Naive B cell (primary cell): ENCODE measurements at regions not wholly inside any gene's neighbourhood (a gene's known extent, or its start where the extent isn't known, plus 50 kb on each side); places are given as distances from the start of the nearest gene placed in this dataset.
A peak's percentile ranks its signal among the peaks of the same experiment; 100 is the strongest.

Experiments used
- ATAC-seq, 2 donors: fragments of 150-1000 bp; cut with Tn5 transposase; 2 replicates each; pipeline ENCODE4 v1.10.0; 2021; ENCODE audit warnings: low read depth in 2 of 2, mild to moderate bottlenecking in 2 of 2, moderate library complexity in 2 of 2
- DNase-seq: peaks from one replicate; pipeline ENCODE4 v3.0.0; 2022
- H3K27ac Mint-ChIP-seq, 6 donors: one replicate each; pipeline ENCODE4 v1.8.0; 2020 to 2022; ENCODE audit warnings: mild to moderate bottlenecking in 6 of 6, mixed read lengths in 6 of 6, moderate library complexity in 5 of 6, inconsistent platforms in 2 of 6
- H3K27me3 Mint-ChIP-seq, 3 donors: one replicate each; pipeline ENCODE4 v1.8.0; 2021 to 2022; ENCODE audit warnings: mixed read lengths in 3 of 3, mild to moderate bottlenecking in 1 of 3
- H3K36me3 Mint-ChIP-seq, 2 donors: one replicate each; pipeline ENCODE4 v1.8.0; 2020 to 2022; ENCODE audit warnings: mixed read lengths in 2 of 2, inconsistent platforms in 1 of 2, mild to moderate bottlenecking in 1 of 2
- H3K4me1 Mint-ChIP-seq, 3 donors: one replicate each; pipeline ENCODE4 v1.8.0; 2020 to 2022; ENCODE audit warnings: mixed read lengths in 3 of 3, inconsistent platforms in 1 of 3, mild to moderate bottlenecking in 1 of 3, moderate library complexity in 1 of 3
- H3K4me3 Mint-ChIP-seq, 8 donors: one replicate each; pipeline ENCODE4 v1.8.0; 2020 to 2022; ENCODE audit warnings: mild to moderate bottlenecking in 8 of 8, mixed read lengths in 8 of 8, moderate library complexity in 8 of 8, inconsistent platforms in 2 of 8
- H3K9me3 Mint-ChIP-seq, 7 donors: one replicate each; pipeline ENCODE4 v1.8.0; 2020 to 2022; ENCODE audit warnings: mixed read lengths in 7 of 7, mild to moderate bottlenecking in 5 of 7, inconsistent platforms in 2 of 7, moderate library complexity in 1 of 7

GRCh38 chr4:85250852-85251251 is 224.1 kb upstream of the ARHGAP24 start:
- DNase-seq (no peak), ATAC-seq (no peak)
- Mint-ChIP-seq H3K27ac (no peak overlapping the region), H3K9me3 (peaks cover 5 to 25% (median 13%) of the 10 kb centered on the region in 7 donors), H3K4me3 (no peak overlapping the region), H3K36me3 (peaks cover 17% of the 10 kb centered on the region in 2 donors), H3K27me3 (peaks cover 11 to 22% (median 14%) of the 10 kb centered on the region in 3 donors), H3K4me1 (no peaks in the 10 kb centered on the region)

GRCh38 chr4:85257817-85258370 is 217.1 kb upstream of the ARHGAP24 start:
- H3K27me3 Mint-ChIP-seq: peaks cover 27 to 41% (median 28%) of the 10 kb centered on the region in 3 donors
- peaks cover 5 to 39% (median 16%) of the 10 kb centered on the region in 7 donors for H3K9me3 Mint-ChIP-seq
- no peak overlapping the region for H3K27ac Mint-ChIP-seq
- no peaks in the 10 kb centered on the region for H3K4me1 Mint-ChIP-seq
- DNase-seq: no peak
- H3K36me3 Mint-ChIP-seq: peaks cover 17 to 18% of the 10 kb centered on the region in 2 donors
- no peak overlapping the region for H3K4me3 Mint-ChIP-seq
- no peak for ATAC-seq

- Mint-ChIP-seq H3K36me3 (peaks cover 6 to 9% of the 10 kb centered on the region in 2 donors), H3K9me3 (peaks cover 0 to 25% (median 7%) of the 10 kb centered on the region in 7 donors), H3K4me3 (no peak overlapping the region), H3K27me3 (peaks cover 25 to 34% (median 25%) of the 10 kb centered on the region in 3 donors), H3K4me1 (no peaks in the 10 kb centered on the region), H3K27ac (no peak overlapping the region)
- DNase-seq (no peak), ATAC-seq (no peak)
Measured at GRCh38 chr4:85260064-85260463, 214.9 kb upstream of the ARHGAP24 start.

- Mint-ChIP-seq H3K36me3 (no peaks in the 10 kb centered on the region), H3K4me1 (no peaks in the 10 kb centered on the region), H3K9me3 (peaks cover 0 to 17% (median 3%) of the 10 kb centered on the region in 7 donors), H3K27me3 (peaks cover 11 to 21% (median 16%) of the 10 kb centered on the region in 3 donors), H3K4me3 (no peak overlapping the region), H3K27ac (no peak overlapping the region)
- no peak for ATAC-seq
- no peak for DNase-seq
Measured at GRCh38 chr4:85265234-85265633, 209.7 kb upstream of the ARHGAP24 start.

GRCh38 chr4:85268188-85268587 is 206.8 kb upstream of the ARHGAP24 start:
- H3K4me3 Mint-ChIP-seq: no peak overlapping the region
- H3K4me1 Mint-ChIP-seq: no peaks in the 10 kb centered on the region
- H3K36me3 Mint-ChIP-seq: peaks cover 0 to 1% of the 10 kb centered on the region in 2 donors
- no peak overlapping the region for H3K27ac Mint-ChIP-seq
- ATAC-seq: no peak
- H3K9me3 Mint-ChIP-seq: peaks cover 0 to 14% (median 8%) of the 10 kb centered on the region in 7 donors
- no peak for DNase-seq
- peaks cover 9 to 20% (median 10%) of the 10 kb centered on the region in 3 donors for H3K27me3 Mint-ChIP-seq

- ATAC-seq: no peak
Measured at GRCh38 chr4:85268961-85269360, 206.0 kb upstream of the ARHGAP24 start.

GRCh38 chr4:85274955-85275354 is 200.0 kb upstream of the ARHGAP24 start:
- H3K9me3 Mint-ChIP-seq: peaks cover 3 to 27% (median 18%) of the 10 kb centered on the region in 7 donors
- H3K4me1 Mint-ChIP-seq: no peaks in the 10 kb centered on the region
- H3K27me3 Mint-ChIP-seq: peaks cover 4 to 16% (median 14%) of the 10 kb centered on the region in 3 donors
- H3K4me3 Mint-ChIP-seq: no peak overlapping the region
- no peak for DNase-seq
- no peak for ATAC-seq
- H3K36me3 Mint-ChIP-seq: peaks cover 5 to 8% of the 10 kb centered on the region in 2 donors
- H3K27ac Mint-ChIP-seq: no peak overlapping the region

More at GRCh38 chr4:85268961-85269360, 206.0 kb upstream of the ARHGAP24 start:
- Mint-ChIP-seq H3K9me3 (peaks cover 3 to 22% (median 16%) of the 10 kb centered on the region in 7 donors), H3K4me1 (no peaks in the 10 kb centered on the region), H3K27me3 (peaks cover 9 to 18% (median 16%) of the 10 kb centered on the region in 3 donors), H3K36me3 (peaks cover 5 to 8% of the 10 kb centered on the region in 2 donors), H3K4me3 (no peak overlapping the region), H3K27ac (no peak overlapping the region)
- no peak for DNase-seq

GRCh38 chr4:85280963-85281362 is 194.0 kb upstream of the ARHGAP24 start:
- no peak for ATAC-seq
- no peak for DNase-seq
- Mint-ChIP-seq H3K27me3 (no peaks in the 10 kb centered on the region), H3K9me3 (peaks cover 0 to 10% (median 5%) of the 10 kb centered on the region in 7 donors), H3K4me3 (no peak overlapping the region), H3K27ac (no peak overlapping the region), H3K36me3 (peaks cover 0 to 4% of the 10 kb centered on the region in 2 donors), H3K4me1 (no peaks in the 10 kb centered on the region)

- no peak overlapping the region for H3K4me3 Mint-ChIP-seq
Measured at GRCh38 chr4:85291226-85291625, 183.7 kb upstream of the ARHGAP24 start.

GRCh38 chr4:85298037-85298436 is 176.9 kb upstream of the ARHGAP24 start:
- peak overlapping the region in 1 of 6 donors; percentile 21 for H3K27ac Mint-ChIP-seq
- no peak overlapping the region for H3K4me3 Mint-ChIP-seq
- peaks cover 0 to 6% (median 3%) of the 10 kb centered on the region in 7 donors for H3K9me3 Mint-ChIP-seq
- ATAC-seq (no peak), DNase-seq (no peak)
- no peaks in the 10 kb centered on the region for H3K4me1 Mint-ChIP-seq
- no peaks in the 10 kb centered on the region for H3K36me3 Mint-ChIP-seq
- peaks cover 0 to 17% (median 8%) of the 10 kb centered on the region in 3 donors for H3K27me3 Mint-ChIP-seq

More at GRCh38 chr4:85291226-85291625, 183.7 kb upstream of the ARHGAP24 start:
- Mint-ChIP-seq H3K9me3 (peaks cover 0 to 28% (median 22%) of the 10 kb centered on the region in 7 donors), H3K27ac (no peak overlapping the region), H3K36me3 (peaks cover 13 to 26% of the 10 kb centered on the region in 2 donors), H3K4me1 (no peaks in the 10 kb centered on the region), H3K27me3 (peaks cover 6 to 13% (median 8%) of the 10 kb centered on the region in 3 donors)
- ATAC-seq: no peak
- DNase-seq: no peak

- no peaks in the 10 kb centered on the region for H3K4me1 Mint-ChIP-seq
Measured at GRCh38 chr4:85302193-85302736, 172.7 kb upstream of the ARHGAP24 start.

GRCh38 chr4:85302756-85303155 is 172.2 kb upstream of the ARHGAP24 start:
- no peaks in the 10 kb centered on the region for H3K36me3 Mint-ChIP-seq
- H3K4me1 Mint-ChIP-seq: no peaks in the 10 kb centered on the region
- DNase-seq: no peak
- H3K27me3 Mint-ChIP-seq: peaks cover 0 to 11% (median 8%) of the 10 kb centered on the region in 3 donors
- H3K4me3 Mint-ChIP-seq: no peak overlapping the region
- no peak for ATAC-seq
- no peaks in the 10 kb centered on the region for H3K9me3 Mint-ChIP-seq
- peak overlapping the region in 1 of 6 donors; percentile 18 for H3K27ac Mint-ChIP-seq

More at GRCh38 chr4:85302193-85302736, 172.7 kb upstream of the ARHGAP24 start:
- Mint-ChIP-seq H3K4me3 (no peak overlapping the region), H3K27ac (no peak overlapping the region), H3K9me3 (no peaks in the 10 kb centered on the region), H3K27me3 (peaks cover 0 to 11% (median 8%) of the 10 kb centered on the region in 3 donors), H3K36me3 (no peaks in the 10 kb centered on the region)
- ATAC-seq (no peak), DNase-seq (no peak)

- peaks cover 9 to 56% (median 26%) of the 10 kb centered on the region in 7 donors for H3K9me3 Mint-ChIP-seq
- no peak for DNase-seq
- peak overlapping the region in 1 of 6 donors; percentile 64 for H3K27ac Mint-ChIP-seq
- H3K4me3 Mint-ChIP-seq: no peak overlapping the region
- no peak for ATAC-seq
- H3K4me1 Mint-ChIP-seq: no peaks in the 10 kb centered on the region
- H3K27me3 Mint-ChIP-seq: peaks cover 0 to 9% (median 8%) of the 10 kb centered on the region in 3 donors
- H3K36me3 Mint-ChIP-seq: peaks cover 7 to 18% of the 10 kb centered on the region in 2 donors
Measured at GRCh38 chr4:85318415-85318814, 156.5 kb upstream of the ARHGAP24 start.

- peaks cover 8 to 26% of the 10 kb centered on the region in 2 donors for H3K36me3 Mint-ChIP-seq
- H3K27ac Mint-ChIP-seq: no peak overlapping the region
- H3K4me1 Mint-ChIP-seq: peaks cover 0 to 8% (median 0%) of the 10 kb centered on the region in 3 donors
- DNase-seq: no peak
- H3K27me3 Mint-ChIP-seq: peaks cover 9 to 38% (median 16%) of the 10 kb centered on the region in 3 donors
- H3K4me3 Mint-ChIP-seq: no peak overlapping the region
- no peak for ATAC-seq
- H3K9me3 Mint-ChIP-seq: peaks cover 5 to 18% (median 12%) of the 10 kb centered on the region in 7 donors
Measured at GRCh38 chr4:85358831-85359230, 116.1 kb upstream of the ARHGAP24 start.
